Activated B cell treated with CpG ODN at 0.5 μM for 24 hours (primary cell): ENCODE measurements at regions not wholly inside any gene's neighbourhood (a gene's known extent, or its start where the extent isn't known, plus 50 kb on each side); places are given as distances from the start of the nearest gene placed in this dataset.

Experiments
- ATAC-seq: fragments of 200-7000 bp; cut with Tn5 transposase; one replicate; pipeline ENCODE4 v1.10.0; 2021; ENCODE audit warnings: low read depth, mild to moderate bottlenecking, moderate library complexity
- CTCF ChIA-PET: fragments of 350-600 bp; sonication (Branson Sonifier 250); formaldehyde crosslinking; loops from one replicate; lab custom pipeline; 2021; ENCODE audit warnings: antibody characterized with exemption; lab: Charles Lee
- POLR2A ChIA-PET: fragments of 350-600 bp; sonication (Branson Sonifier 250); formaldehyde crosslinking; loops from one replicate; lab custom pipeline; 2021; ENCODE audit warnings: antibody characterized with exemption; lab: Charles Lee
- DNase-seq: peaks from one replicate; pipeline ENCODE4 v3.0.0; 2022
- H3K27ac Mint-ChIP-seq: one replicate; pipeline ENCODE4 v1.8.0; 2020; ENCODE audit warnings: mixed read lengths
- H3K27me3 Mint-ChIP-seq: one replicate; pipeline ENCODE4 v1.8.0; 2021; ENCODE audit warnings: mixed read lengths
- H3K36me3 Mint-ChIP-seq: one replicate; pipeline ENCODE4 v1.8.0; 2021; ENCODE audit warnings: low read depth, mixed read lengths
- H3K4me1 Mint-ChIP-seq: one replicate; pipeline ENCODE4 v1.8.0; 2021; ENCODE audit warnings: mixed read lengths
- H3K4me3 Mint-ChIP-seq: one replicate; pipeline ENCODE4 v1.8.0; 2020; ENCODE audit warnings: mild to moderate bottlenecking, mixed read lengths
- H3K9me3 Mint-ChIP-seq: one replicate; pipeline ENCODE4 v1.8.0; 2020; ENCODE audit warnings: mixed read lengths
- intact Hi-C: fragments of 100-400 bp; cut with micrococcal nuclease; formaldehyde crosslinking; loops from one replicate; pipeline ENCODE4 v1.15.1; 2024
- TF ChIP-seq, protein P1 (sequence below): fragments of 200-600 bp; IDR thresholded peaks from one replicate; pipeline ENCODE4 v1.8.0; 2022; ENCODE audit warnings: antibody characterized with exemption, mild to moderate bottlenecking

DNA sequence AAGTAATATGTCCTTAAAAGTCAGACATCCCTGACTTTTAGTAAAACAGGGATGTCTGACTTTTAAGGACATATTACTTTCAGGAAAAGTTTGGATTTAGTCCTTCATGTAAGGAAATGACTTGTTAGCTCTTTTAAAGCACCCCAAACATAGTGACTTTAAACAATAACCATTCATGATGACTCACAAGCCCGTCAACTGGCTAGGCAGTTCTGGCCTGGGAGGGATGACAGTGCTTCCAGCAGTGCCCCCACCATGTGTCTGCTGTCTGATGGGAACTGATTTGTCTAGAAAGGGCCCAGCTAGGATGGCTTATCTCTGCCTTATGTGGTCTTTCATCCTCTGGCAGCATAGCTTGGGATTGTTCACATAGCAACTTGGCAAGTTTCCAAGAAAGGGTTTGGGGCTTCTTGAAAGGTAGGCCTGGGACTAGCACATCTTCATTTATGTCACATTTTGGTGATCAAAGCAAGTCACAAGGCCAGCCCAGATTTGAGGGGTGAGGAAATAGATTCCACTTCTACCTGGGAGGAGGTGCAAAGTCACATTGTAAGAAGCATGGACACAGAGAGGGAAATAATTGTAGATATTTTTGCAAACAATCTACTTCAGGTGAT is 143.5 kb downstream of the C1orf94 start:
- intact Hi-C loops = no loop called here
- DNase-seq (no peak), ATAC-seq (no peak)
- no peak overlapping the region for H3K4me3 Mint-ChIP-seq
- TF ChIP-seq, protein P1, sequence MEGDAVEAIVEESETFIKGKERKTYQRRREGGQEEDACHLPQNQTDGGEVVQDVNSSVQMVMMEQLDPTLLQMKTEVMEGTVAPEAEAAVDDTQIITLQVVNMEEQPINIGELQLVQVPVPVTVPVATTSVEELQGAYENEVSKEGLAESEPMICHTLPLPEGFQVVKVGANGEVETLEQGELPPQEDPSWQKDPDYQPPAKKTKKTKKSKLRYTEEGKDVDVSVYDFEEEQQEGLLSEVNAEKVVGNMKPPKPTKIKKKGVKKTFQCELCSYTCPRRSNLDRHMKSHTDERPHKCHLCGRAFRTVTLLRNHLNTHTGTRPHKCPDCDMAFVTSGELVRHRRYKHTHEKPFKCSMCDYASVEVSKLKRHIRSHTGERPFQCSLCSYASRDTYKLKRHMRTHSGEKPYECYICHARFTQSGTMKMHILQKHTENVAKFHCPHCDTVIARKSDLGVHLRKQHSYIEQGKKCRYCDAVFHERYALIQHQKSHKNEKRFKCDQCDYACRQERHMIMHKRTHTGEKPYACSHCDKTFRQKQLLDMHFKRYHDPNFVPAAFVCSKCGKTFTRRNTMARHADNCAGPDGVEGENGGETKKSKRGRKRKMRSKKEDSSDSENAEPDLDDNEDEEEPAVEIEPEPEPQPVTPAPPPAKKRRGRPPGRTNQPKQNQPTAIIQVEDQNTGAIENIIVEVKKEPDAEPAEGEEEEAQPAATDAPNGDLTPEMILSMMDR = no peak
- no peaks in the 10 kb centered on the region for H3K27me3 Mint-ChIP-seq
- H3K36me3 Mint-ChIP-seq = no peaks in the 10 kb centered on the region
- H3K4me1 Mint-ChIP-seq = no peaks in the 10 kb centered on the region
- CTCF ChIA-PET = no interaction called here
- H3K9me3 Mint-ChIP-seq = peaks cover 15% of the 10 kb centered on the region
- H3K27ac Mint-ChIP-seq = no peak overlapping the region
- POLR2A ChIA-PET = no interaction called here

DNA sequence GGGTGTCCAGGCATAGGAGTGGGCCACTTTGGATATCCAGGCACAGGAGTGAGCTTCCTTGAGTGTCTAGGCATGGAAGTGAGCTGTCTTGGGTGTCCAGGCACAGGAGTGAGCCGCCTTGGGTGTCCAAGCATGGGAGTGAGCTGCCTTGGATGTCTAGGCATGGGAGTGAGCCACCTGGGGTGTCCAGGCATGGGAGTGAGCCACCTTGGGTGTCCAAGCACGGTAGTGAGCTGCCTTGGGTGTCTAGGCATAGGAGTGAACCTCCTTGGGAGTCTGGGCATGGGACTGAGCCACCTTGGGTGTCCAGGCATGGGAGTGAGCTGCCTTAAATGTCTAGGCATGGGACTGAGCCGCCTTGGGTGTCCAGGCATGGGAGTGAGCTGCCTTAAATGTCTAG is 146.3 kb downstream of the C1orf94 start:
- Mint-ChIP-seq H3K4me3 (no peak overlapping the region), H3K4me1 (no peaks in the 10 kb centered on the region), H3K27ac (no peak overlapping the region), H3K27me3 (no peaks in the 10 kb centered on the region), H3K36me3 (no peaks in the 10 kb centered on the region), H3K9me3 (no peaks in the 10 kb centered on the region)
- TF ChIP-seq, protein P1 = no peak
- ATAC-seq = no peak
- intact Hi-C loops = no loop called here
- ChIA-PET POLR2A (no interaction called here), CTCF (no interaction called here)
- no peak for DNase-seq

DNA sequence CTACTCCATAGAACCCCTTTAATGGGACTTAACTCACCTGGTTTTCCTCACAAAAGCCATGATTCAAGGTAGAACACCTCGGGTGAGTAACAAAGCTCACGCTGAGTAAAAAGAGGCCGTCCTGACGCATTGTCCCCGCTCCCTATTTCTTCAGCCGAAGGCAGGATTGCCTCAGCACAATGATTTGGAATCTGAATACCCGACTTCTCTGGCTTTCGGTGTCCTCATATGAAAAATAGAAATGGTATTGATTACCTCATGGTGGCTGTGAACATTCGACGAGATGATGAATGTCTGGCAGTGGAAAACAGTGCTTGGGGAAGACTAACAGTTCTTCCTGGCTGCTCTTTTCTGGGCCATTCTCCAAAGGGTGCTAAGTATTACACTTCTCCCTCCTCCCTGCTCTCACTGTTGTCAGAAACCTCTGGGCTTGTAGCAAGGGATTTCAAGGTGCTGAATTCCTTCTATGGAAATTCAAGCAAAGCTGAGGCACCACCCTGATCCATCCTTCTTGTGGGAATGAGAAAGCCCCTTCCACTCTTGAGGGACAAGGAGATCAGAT is 148.3 kb downstream of the C1orf94 start:
- TF ChIP-seq, protein P1 = no peak
- Mint-ChIP-seq H3K36me3 (no peaks in the 10 kb centered on the region), H3K9me3 (no peaks in the 10 kb centered on the region), H3K4me3 (no peak overlapping the region), H3K27ac (no peak overlapping the region), H3K27me3 (no peaks in the 10 kb centered on the region), H3K4me1 (no peaks in the 10 kb centered on the region)
- intact Hi-C loops = no loop called here
- POLR2A ChIA-PET = no interaction called here
- ATAC-seq (no peak), DNase-seq (no peak)
- CTCF ChIA-PET = no interaction called here

DNA sequence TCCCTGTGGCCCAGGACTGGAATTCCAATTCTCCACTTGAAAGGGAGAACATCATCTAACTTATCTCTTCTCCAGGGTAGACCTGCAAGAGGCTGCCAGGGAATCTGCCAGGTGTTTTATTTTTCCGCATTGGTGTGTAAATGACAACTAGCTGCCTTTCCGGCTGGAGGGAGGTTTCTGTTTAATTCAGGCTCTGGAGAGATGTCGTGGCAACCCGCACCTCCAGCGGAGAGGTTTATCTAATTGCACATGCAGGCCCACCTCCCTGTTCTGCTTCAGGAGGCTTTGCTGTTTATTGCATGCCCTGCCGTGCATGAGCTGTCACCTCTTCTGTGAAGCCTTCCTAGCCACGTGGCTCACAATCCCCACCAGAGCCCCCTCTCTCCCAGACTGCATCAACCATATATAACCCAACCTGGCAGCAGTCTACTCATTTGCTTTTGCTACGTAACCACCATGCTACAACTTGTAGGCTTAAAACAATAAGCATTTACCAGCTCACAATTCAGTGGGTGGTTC is 151.6 kb downstream of the C1orf94 start:
- TF ChIP-seq, protein P1 = no peak
- Mint-ChIP-seq H3K36me3 (no peaks in the 10 kb centered on the region), H3K27ac (no peak overlapping the region), H3K9me3 (no peaks in the 10 kb centered on the region), H3K27me3 (no peaks in the 10 kb centered on the region), H3K4me1 (no peaks in the 10 kb centered on the region), H3K4me3 (no peak overlapping the region)
- no peak for DNase-seq
- intact Hi-C loops = no loop called here
- ATAC-seq = no peak
- ChIA-PET POLR2A (no interaction called here), CTCF (no interaction called here)

DNA sequence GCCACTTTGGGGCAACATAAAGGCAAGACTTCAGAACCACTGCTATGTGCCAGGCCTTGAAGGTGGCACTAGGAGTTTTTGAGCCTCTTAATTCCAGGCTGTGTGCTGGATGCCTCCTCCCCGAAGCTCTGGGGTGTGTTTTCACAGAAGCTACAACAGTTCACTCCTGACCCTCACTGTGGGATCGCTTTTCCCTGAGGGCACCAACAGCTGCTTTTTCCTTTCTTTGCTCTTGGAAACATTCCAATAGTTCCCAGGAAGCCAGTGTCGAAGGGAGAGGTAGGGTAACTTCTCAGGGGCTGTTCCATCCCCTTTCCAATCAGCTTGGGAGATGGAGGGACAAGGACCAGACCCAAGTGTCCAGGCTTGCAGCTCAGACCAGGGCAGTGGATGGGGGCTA is 153.4 kb downstream of the C1orf94 start:
- CTCF ChIA-PET = no interaction called here
- TF ChIP-seq, protein P1 = no peak
- intact Hi-C loops = no loop called here
- Mint-ChIP-seq H3K4me3 (no peak overlapping the region), H3K9me3 (no peaks in the 10 kb centered on the region), H3K36me3 (no peaks in the 10 kb centered on the region), H3K4me1 (no peaks in the 10 kb centered on the region), H3K27ac (no peak overlapping the region), H3K27me3 (no peaks in the 10 kb centered on the region)
- DNase-seq (no peak), ATAC-seq (no peak)
- POLR2A ChIA-PET = no interaction called here
